IMR-90 (cell line): ENCODE measurements at regions not wholly inside any gene's neighbourhood (a gene's known extent, or its start where the extent isn't known, plus 50 kb on each side); places are given as distances from the start of the nearest gene placed in this dataset.

Experiments
- ATAC-seq: fragments of 200-7000 bp; cut with Tn5 transposase; 2 replicates; pipeline ENCODE4 v1.9.1; 2020; ENCODE audit warnings: low read depth, mild to moderate bottlenecking, moderate library complexity
- BruUV-seq: library from RNA; stranded (reverse); fragments of 400-500 nt; replicated peaks from 2 replicates; lab custom pipeline; 2021; lab: Mats Ljungman, UMichigan
- CTCF ChIA-PET: fragments of 300-600 bp; formaldehyde crosslinking; extraction: SDS; loops from one replicate; lab custom pipeline; 2021; ENCODE audit warnings: antibody characterized with exemption; lab: Yijun Ruan, JAX
- POLR2A ChIA-PET: fragments of 300-600 bp; sonication (Branson Sonifier 250); formaldehyde crosslinking; loops from one replicate; lab custom pipeline; 2022; ENCODE audit warnings: antibody characterized with exemption; ENCODE audit not compliant: unreplicated experiment; lab: Charles Lee
- DNase-seq: peaks from one replicate; pipeline ENCODE4 v3.0.0; 2013
- H2AFZ ChIP-seq: replicated peaks from 2 replicates; pipeline ENCODE3; 2013; ENCODE audit warnings: low read length, mild to moderate bottlenecking; ENCODE audit not compliant: poor library complexity
- H2AK5ac ChIP-seq: 2 replicates; pipeline ENCODE4 v1.6.1; 2013; ENCODE audit warnings: low read depth, low read length, inconsistent platforms
- H2AK9ac ChIP-seq: replicated peaks from 2 replicates; pipeline ENCODE3; 2013; ENCODE audit warnings: mild to moderate bottlenecking, low read depth, low read length, moderate library complexity; ENCODE audit not compliant: poor library complexity
- H2BK120ac ChIP-seq: 2 replicates; pipeline ENCODE4 v1.6.1; 2013; ENCODE audit warnings: low read depth, low read length, inconsistent platforms
- H2BK15ac ChIP-seq: 3 replicates; pipeline ENCODE4 v1.6.1; 2013; ENCODE audit warnings: low read depth, low read length, inconsistent platforms
- H2BK20ac ChIP-seq: 2 replicates; pipeline ENCODE4 v1.6.1; 2013; ENCODE audit warnings: low read depth, mild to moderate bottlenecking, inconsistent platforms, low read length, moderate library complexity
- H2BK5ac ChIP-seq: 2 replicates; pipeline ENCODE4 v1.6.1; 2013; ENCODE audit warnings: mild to moderate bottlenecking, low read depth, low read length, inconsistent platforms; ENCODE audit not compliant: poor library complexity, severe bottlenecking
- H3K14ac ChIP-seq: replicated peaks from 2 replicates; pipeline ENCODE4 v1.6.1; 2013; ENCODE audit warnings: low read depth, low read length, inconsistent platforms
- H3K18ac ChIP-seq: 2 replicates; pipeline ENCODE4 v1.6.1; 2013; ENCODE audit warnings: low read depth, low read length, control low read depth
- H3K23ac ChIP-seq: 2 replicates; pipeline ENCODE4 v1.6.1; 2013; ENCODE audit warnings: low read depth, low read length, inconsistent platforms
- H3K27ac ChIP-seq: 2 replicates; pipeline ENCODE4 v1.5.1; 2013; ENCODE audit warnings: mild to moderate bottlenecking, control low read depth, low read length; ENCODE audit not compliant: insufficient read depth
- H3K27me3 ChIP-seq: 2 replicates; pipeline ENCODE4 v1.6.1; 2013; ENCODE audit warnings: low read length; ENCODE audit not compliant: control insufficient read depth, insufficient read depth
- H3K36me3 ChIP-seq: 2 replicates; pipeline ENCODE4 v1.6.1; 2013; ENCODE audit warnings: low read length, mixed read lengths; ENCODE audit not compliant: control insufficient read depth, insufficient read depth
- H3K4ac ChIP-seq: 2 replicates; pipeline ENCODE4 v1.6.1; 2013; ENCODE audit warnings: low read depth, low read length, inconsistent platforms
- H3K4me1 ChIP-seq: 2 replicates; pipeline ENCODE4 v1.6.1; 2013; ENCODE audit warnings: low read length, mixed read lengths; ENCODE audit not compliant: control insufficient read depth, insufficient read depth
- H3K4me2 ChIP-seq: 2 replicates; pipeline ENCODE4 v1.6.1; 2013; ENCODE audit warnings: low read depth, mild to moderate bottlenecking, control low read depth, low read length, moderate library complexity
- H3K4me3 ChIP-seq: 2 replicates; pipeline ENCODE4 v1.5.1; 2013; ENCODE audit warnings: low read depth, mild to moderate bottlenecking, control low read depth, low read length, moderate library complexity; ENCODE audit not compliant: insufficient read depth
- H3K56ac ChIP-seq: 2 replicates; pipeline ENCODE4 v1.6.1; 2013; ENCODE audit warnings: low read length, inconsistent platforms; ENCODE audit not compliant: insufficient read depth; ENCODE audit errors: extremely low read depth
- H3K79me1 ChIP-seq, 2 experiments: 2 replicates each; pipeline ENCODE4 v1.6.1; 2013; ENCODE audit warnings: low read length in 2 of 2, inconsistent platforms in 1 of 2, low read depth in 1 of 2
- H3K9ac ChIP-seq: 2 replicates; pipeline ENCODE4 v1.6.1; 2013; ENCODE audit warnings: low read depth, low read length, control low read depth
- H3K9me1 ChIP-seq: 2 replicates; pipeline ENCODE4 v1.6.1; 2013; ENCODE audit warnings: low read length, inconsistent platforms; ENCODE audit not compliant: insufficient read depth
- H3K9me3 ChIP-seq: 2 replicates; pipeline ENCODE4 v1.6.1; 2013; ENCODE audit warnings: low read length; ENCODE audit not compliant: control insufficient read depth, insufficient read depth
- H4K20me1 ChIP-seq: 2 replicates; pipeline ENCODE4 v1.6.1; 2013; ENCODE audit warnings: low read length, inconsistent platforms; ENCODE audit not compliant: insufficient read depth
- H4K5ac ChIP-seq: 2 replicates; pipeline ENCODE4 v1.6.1; 2013; ENCODE audit warnings: mild to moderate bottlenecking, low read depth, low read length, control low read depth
- H4K8ac ChIP-seq, 2 experiments: 2 replicates each; pipeline ENCODE4 v1.6.1; 2013; ENCODE audit warnings: low read depth in 2 of 2, low read length in 2 of 2, control low read depth in 1 of 2, inconsistent platforms in 1 of 2
- H4K91ac ChIP-seq: 2 replicates; pipeline ENCODE4 v1.6.1; 2013; ENCODE audit warnings: low read depth, low read length, inconsistent platforms; ENCODE audit not compliant: insufficient read depth
- CHD1 ChIP-seq: IDR thresholded peaks from 2 replicates; pipeline ENCODE4 v1.6.1; 2012; ENCODE audit warnings: low read depth, low read length, improper control_type of control experiment
- CTCF ChIP-seq: conservative IDR thresholded peaks from 2 replicates; pipeline ENCODE4 v1.5.1; 2012; ENCODE audit warnings: mild to moderate bottlenecking, low read depth, low read length, improper control_type of control experiment
- ELK1 ChIP-seq: fragments of 150-350 bp; IDR thresholded peaks from 2 replicates; pipeline ENCODE4 v1.6.1; 2016; ENCODE audit warnings: low read depth, mild to moderate bottlenecking, low read length, moderate library complexity, borderline replicate concordance
- MAFK ChIP-seq: IDR thresholded peaks from 2 replicates; pipeline ENCODE4 v1.6.1; 2012; ENCODE audit warnings: low read depth, low read length, improper control_type of control experiment
- MXI1 ChIP-seq: IDR thresholded peaks from 2 replicates; pipeline ENCODE4 v1.6.1; 2012; ENCODE audit warnings: low read depth, mild to moderate bottlenecking, low read length, moderate library complexity, borderline replicate concordance
- POLR2A ChIP-seq: IDR thresholded peaks from 2 replicates; pipeline ENCODE4 v1.6.1; 2012; ENCODE audit warnings: mild to moderate bottlenecking, low read depth, low read length
- RAD21 ChIP-seq: IDR thresholded peaks from 2 replicates; pipeline ENCODE4 v1.6.1; 2012; ENCODE audit warnings: low read length, improper control_type of control experiment
- RCOR1 ChIP-seq: IDR thresholded peaks from 2 replicates; pipeline ENCODE4 v1.6.1; 2012; ENCODE audit warnings: mild to moderate bottlenecking, low read length, improper control_type of control experiment; ENCODE audit not compliant: insufficient replicate concordance
- WGBS, 2 experiments: methylation state at CpG; one replicate each; pipeline versions ENCODE4 v1.1.5 to v1.1.7; 2013; ENCODE audit warnings: missing lambda C conversion rate in 2 of 2; ENCODE audit not compliant: insufficient read length in 1 of 2; ENCODE audit errors: extremely low coverage in 2 of 2; 5-methylcytosine and 5-hydroxymethylcytosine counted together
- dilution Hi-C: fragments of 300-500 bp; cut with HindIII; formaldehyde crosslinking; loops from one replicate; pipeline ENCODE4 v1.14.3; 2018; ENCODE audit warnings: low sequenced_read_pairs; ENCODE audit not compliant: unreplicated experiment
- in situ Hi-C: fragments of 300-500 bp; cut with MboI; formaldehyde crosslinking; loops from 3 replicates; pipeline ENCODE4 v1.14.3; 2019; ENCODE audit warnings: low sequenced_read_pairs, inconsistent platforms, mixed read lengths
- intact Hi-C: fragments of 100-400 bp; cut with micrococcal nuclease; formaldehyde crosslinking; loops from 2 replicates; pipeline ENCODE4 v1.10.0; 2022

DNA sequence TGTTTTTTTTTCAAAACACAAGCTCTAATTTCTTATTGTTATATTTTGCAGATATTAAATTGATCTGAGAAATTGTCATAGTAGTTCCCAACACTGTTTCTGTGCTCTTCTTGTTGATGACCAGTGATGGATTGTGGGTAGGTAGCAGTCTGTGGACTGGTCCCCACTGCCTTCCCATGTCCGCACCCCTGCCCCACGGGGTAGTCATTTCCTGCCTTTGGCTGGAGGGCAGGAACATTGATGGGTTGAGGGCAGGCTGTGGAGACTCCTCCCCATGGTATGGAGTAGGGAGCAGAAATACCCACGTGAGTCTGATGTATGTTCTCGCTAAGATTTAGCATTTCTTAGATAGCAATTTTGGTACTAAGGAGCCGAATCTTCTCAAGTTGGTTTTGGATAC, 762.0 kb downstream of the CDH8 start:
- WGBS, 2 experiments, result 20% methylated on average over 1 of the region's 5 CpGs; no CpG with 5 or more reads in 1 of the 2 experiments
- no peaks in the 10 kb centered on the region for H4K20me1 ChIP-seq
- no peak overlapping the region for H2BK5ac ChIP-seq
- no peaks in the 10 kb centered on the region for H3K9me1 ChIP-seq
- no peak overlapping the region for H4K91ac ChIP-seq
- intact Hi-C loops (no loop called here), in situ Hi-C loops (no loop called here), dilution Hi-C loops (no loop called here)
- peaks cover 6% of the 10 kb centered on the region for H3K9me3 ChIP-seq
- H2BK120ac ChIP-seq, result no peak overlapping the region
- no peak overlapping the region for H2AK9ac ChIP-seq
- no peak overlapping the region for H3K56ac ChIP-seq
- POLR2A ChIA-PET, result no interaction called here
- BruUV-seq, result no TSS peak
- ATAC-seq, result no peak
- no peak overlapping the region for H2BK20ac ChIP-seq
- H3K9ac ChIP-seq, result no peak overlapping the region
- H4K5ac ChIP-seq, result no peak overlapping the region
- H3K4me1 ChIP-seq, result no peaks in the 10 kb centered on the region
- no peak for DNase-seq
- H2AFZ ChIP-seq, result no peak overlapping the region
- CTCF ChIA-PET, result interaction anchor here (0.6 kb wide), 1 partner anchor 82 kb away, joined by 3 read pairs; no protein-coding TSS in a partner anchor
- no peak overlapping the region for H2BK15ac ChIP-seq
- H3K4me2 ChIP-seq, result no peak overlapping the region
- no peak overlapping the region for H4K8ac ChIP-seq
- H2AK5ac ChIP-seq, result no peak overlapping the region
- H3K79me1 ChIP-seq, result no peaks in the 10 kb centered on the region
- H3K18ac ChIP-seq, result no peak overlapping the region
- no peak overlapping the region for H3K4me3 ChIP-seq
- H3K27me3 ChIP-seq, result no peaks in the 10 kb centered on the region
- H3K36me3 ChIP-seq, result no peaks in the 10 kb centered on the region
- no peak overlapping the region for H3K23ac ChIP-seq
- no peak overlapping the region for H3K27ac ChIP-seq
- H3K4ac ChIP-seq, result no peak overlapping the region
- no peak for TF ChIP-seq CHD1
- TF ChIP-seq MAFK, result no peak
- TF ChIP-seq RCOR1, result no peak
- no peak for TF ChIP-seq POLR2A
- TF ChIP-seq ELK1, result no peak
- TF ChIP-seq MXI1, result no peak
- TF ChIP-seq RAD21, result no peak
- no peak for TF ChIP-seq CTCF
- no peak overlapping the region for H3K14ac ChIP-seq
